ENCODE measurements at regions not wholly inside any gene's neighbourhood (a gene's known extent, or its start where the extent isn't known, plus 50 kb on each side); places are given as distances from the start of the nearest gene placed in this dataset.

DNA sequence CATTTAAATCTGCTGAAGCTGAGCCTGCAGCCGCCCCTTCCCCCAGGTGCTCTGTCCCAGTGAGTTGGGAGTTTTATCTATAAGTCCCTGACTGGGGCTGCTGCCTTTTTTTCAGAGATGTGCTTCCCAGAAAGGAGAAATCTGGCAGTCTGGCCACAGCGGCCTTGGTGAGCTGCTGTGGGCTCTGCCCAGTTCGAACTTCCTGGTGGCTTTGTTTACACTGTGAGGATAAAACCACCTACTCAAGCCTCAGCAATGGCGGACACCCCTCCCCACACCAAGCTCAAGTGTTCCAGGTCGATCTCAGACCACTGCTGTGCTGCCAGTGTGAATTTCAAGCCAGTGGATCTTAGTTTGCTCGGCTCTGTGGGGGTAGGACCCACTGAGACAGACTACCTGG is 97.3 kb downstream of the ACAA2 start:
- H3K27me3 ChIP-seq (replicated peaks; ENCODE audit: control insufficient read depth, insufficient read depth, low read length): no peaks in the 10 kb centered on the region; the same call in 1 of the 2 replicates
- no peak for DNase-seq (ENCODE audit: extremely low read depth, insufficient read length)
- H3K36me3 ChIP-seq (ENCODE audit: control insufficient read depth, insufficient read depth, low read length): no peaks in the 10 kb centered on the region
- H3K4me3 ChIP-seq (replicated peaks; ENCODE audit: low read depth, low read length): no peak overlapping the region
- TF ChIP-seq, protein P1, sequence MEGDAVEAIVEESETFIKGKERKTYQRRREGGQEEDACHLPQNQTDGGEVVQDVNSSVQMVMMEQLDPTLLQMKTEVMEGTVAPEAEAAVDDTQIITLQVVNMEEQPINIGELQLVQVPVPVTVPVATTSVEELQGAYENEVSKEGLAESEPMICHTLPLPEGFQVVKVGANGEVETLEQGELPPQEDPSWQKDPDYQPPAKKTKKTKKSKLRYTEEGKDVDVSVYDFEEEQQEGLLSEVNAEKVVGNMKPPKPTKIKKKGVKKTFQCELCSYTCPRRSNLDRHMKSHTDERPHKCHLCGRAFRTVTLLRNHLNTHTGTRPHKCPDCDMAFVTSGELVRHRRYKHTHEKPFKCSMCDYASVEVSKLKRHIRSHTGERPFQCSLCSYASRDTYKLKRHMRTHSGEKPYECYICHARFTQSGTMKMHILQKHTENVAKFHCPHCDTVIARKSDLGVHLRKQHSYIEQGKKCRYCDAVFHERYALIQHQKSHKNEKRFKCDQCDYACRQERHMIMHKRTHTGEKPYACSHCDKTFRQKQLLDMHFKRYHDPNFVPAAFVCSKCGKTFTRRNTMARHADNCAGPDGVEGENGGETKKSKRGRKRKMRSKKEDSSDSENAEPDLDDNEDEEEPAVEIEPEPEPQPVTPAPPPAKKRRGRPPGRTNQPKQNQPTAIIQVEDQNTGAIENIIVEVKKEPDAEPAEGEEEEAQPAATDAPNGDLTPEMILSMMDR (IDR thresholded peaks at IDR 0.05; ENCODE audit: insufficient read depth, low read length, poor library complexity, severe bottlenecking): no peak

GRCh38 chr18:49709347-49709690 is 104.0 kb downstream of the ACAA2 start:
- Histone ChIP-seq H3K36me3 (ENCODE audit: control insufficient read depth, insufficient read depth, low read length) (no peaks in the 10 kb centered on the region), H3K27me3 (replicated peaks; ENCODE audit: control insufficient read depth, insufficient read depth, low read length) (no peaks in the 10 kb centered on the region), H3K4me3 (replicated peaks; ENCODE audit: low read depth, low read length) (no peak overlapping the region)
- no peak for DNase-seq (ENCODE audit: extremely low read depth, insufficient read length)
- TF ChIP-seq, protein P1 (IDR thresholded peaks at IDR 0.05; ENCODE audit: insufficient read depth, low read length, poor library complexity, severe bottlenecking): no peak

DNA sequence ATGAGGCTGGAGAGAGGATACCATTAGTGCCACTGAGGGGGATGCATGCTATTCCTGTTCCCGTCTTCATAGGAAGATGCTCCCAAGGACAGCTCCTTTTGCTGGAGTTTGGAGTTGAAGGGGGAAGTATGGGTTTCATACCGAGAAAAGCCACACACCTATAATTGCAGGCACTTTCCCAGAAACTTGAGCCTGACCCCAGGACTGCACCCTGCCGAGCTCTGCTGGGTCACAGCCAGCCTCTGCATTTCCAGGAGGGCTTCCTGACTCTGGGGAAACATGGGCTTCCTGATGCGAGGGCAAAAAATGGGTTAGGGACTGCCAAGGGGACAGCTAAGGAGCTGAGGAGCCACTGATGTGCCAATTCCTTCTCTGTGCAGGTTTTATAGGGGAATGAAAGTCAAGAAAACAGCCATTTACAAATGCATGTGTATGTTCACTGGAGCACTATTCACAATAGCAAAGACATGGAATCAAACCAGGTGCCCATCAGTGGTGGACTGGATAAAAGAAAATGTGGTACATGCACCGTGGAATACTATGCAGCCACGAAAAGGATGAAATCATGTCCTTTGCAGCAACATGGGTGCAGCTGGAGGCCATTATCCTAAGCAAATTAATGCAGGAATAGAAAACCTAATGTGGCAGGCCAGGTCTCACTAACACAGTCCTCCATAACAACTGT is 104.5 kb downstream of the ACAA2 start:
- Histone ChIP-seq H3K36me3 (ENCODE audit: control insufficient read depth, insufficient read depth, low read length) (no peaks in the 10 kb centered on the region), H3K4me3 (replicated peaks; ENCODE audit: low read depth, low read length) (no peak overlapping the region), H3K27me3 (replicated peaks; ENCODE audit: control insufficient read depth, insufficient read depth, low read length) (no peaks in the 10 kb centered on the region)
- no peak for DNase-seq (ENCODE audit: extremely low read depth, insufficient read length)
- TF ChIP-seq, protein P1 (IDR thresholded peaks at IDR 0.05; ENCODE audit: insufficient read depth, low read length, poor library complexity, severe bottlenecking): no peak

GRCh38 chr18:49707599-49707998 is 105.7 kb downstream of the ACAA2 start:
- no peak overlapping the region for H3K4me3 ChIP-seq (replicated peaks; ENCODE audit: low read depth, low read length)
- H3K27me3 ChIP-seq (replicated peaks; ENCODE audit: control insufficient read depth, insufficient read depth, low read length): no peaks in the 10 kb centered on the region
- no peak for DNase-seq (ENCODE audit: extremely low read depth, insufficient read length)
- H3K36me3 ChIP-seq (ENCODE audit: control insufficient read depth, insufficient read depth, low read length): no peaks in the 10 kb centered on the region
- TF ChIP-seq, protein P1 (IDR thresholded peaks at IDR 0.05; ENCODE audit: insufficient read depth, low read length, poor library complexity, severe bottlenecking): no peak

DNA sequence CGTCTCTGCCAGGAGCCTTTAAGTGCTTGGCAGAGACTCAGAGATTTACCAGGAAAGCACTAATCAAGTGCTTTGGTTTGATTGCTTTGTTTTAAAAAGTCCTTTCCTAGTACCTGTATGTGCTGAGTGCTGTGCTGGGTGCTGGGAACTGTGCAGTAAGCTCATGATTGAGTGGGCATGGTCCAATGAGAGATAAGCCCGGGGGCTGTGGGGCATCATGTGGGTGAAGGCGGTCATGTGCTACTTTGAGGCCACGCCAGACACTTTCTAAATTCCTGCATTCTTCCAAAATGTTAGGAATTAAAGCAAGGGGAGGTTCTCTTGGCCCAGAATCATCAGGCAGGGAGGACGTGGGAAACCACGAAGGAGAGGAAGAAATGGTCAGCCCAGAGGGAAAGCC is 109.0 kb downstream of the ACAA2 start:
- Histone ChIP-seq H3K4me3 (replicated peaks; ENCODE audit: low read depth, low read length) (no peak overlapping the region), H3K27me3 (replicated peaks; ENCODE audit: control insufficient read depth, insufficient read depth, low read length) (no peaks in the 10 kb centered on the region), H3K36me3 (ENCODE audit: control insufficient read depth, insufficient read depth, low read length) (no peaks in the 10 kb centered on the region)
- no peak for DNase-seq (ENCODE audit: extremely low read depth, insufficient read length)
- TF ChIP-seq, protein P1 (IDR thresholded peaks at IDR 0.05; ENCODE audit: insufficient read depth, low read length, poor library complexity, severe bottlenecking): no peak

DNA sequence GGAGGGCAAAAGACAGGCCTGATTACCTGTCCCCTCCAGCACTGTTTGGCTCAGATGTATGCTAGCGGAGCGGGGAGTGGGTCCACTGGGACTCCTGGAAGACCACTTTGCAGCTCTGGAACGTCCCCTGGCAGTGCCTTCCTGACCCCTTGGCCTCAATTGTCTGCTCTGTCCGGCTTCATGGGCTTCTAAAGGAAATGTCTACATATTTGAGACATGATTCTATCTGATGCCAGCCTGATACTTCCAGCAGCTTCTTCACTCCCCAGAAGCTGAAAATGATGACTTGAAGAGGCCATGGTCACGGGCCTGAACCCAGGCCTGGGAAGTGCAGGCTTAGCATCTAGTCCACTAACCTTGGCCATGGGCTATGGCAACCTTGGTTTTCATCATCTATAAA is 112.1 kb downstream of the ACAA2 start:
- TF ChIP-seq, protein P1 (IDR thresholded peaks at IDR 0.05; ENCODE audit: insufficient read depth, low read length, poor library complexity, severe bottlenecking): no peak
- Histone ChIP-seq H3K4me3 (replicated peaks; ENCODE audit: low read depth, low read length) (no peak overlapping the region), H3K36me3 (ENCODE audit: control insufficient read depth, insufficient read depth, low read length) (no peaks in the 10 kb centered on the region), H3K27me3 (replicated peaks; ENCODE audit: control insufficient read depth, insufficient read depth, low read length) (peaks cover 2% of the 10 kb centered on the region)
- no peak for DNase-seq (ENCODE audit: extremely low read depth, insufficient read length)
